SU-DHL-6 (cell line): ENCODE measurements at regions not wholly inside any gene's neighbourhood (a gene's known extent, or its start where the extent isn't known, plus 50 kb on each side); places are given as distances from the start of the nearest gene placed in this dataset.

Experiments
- H2AFZ ChIP-seq: fragments of 200-600 bp; sonication (generic); 2 replicates; pipeline ENCODE4 v1.6.1; 2014; ENCODE audit warnings: low read depth, mild to moderate bottlenecking, moderate library complexity, mixed read lengths, antibody characterized with exemption, low read length; ENCODE audit not compliant: severe bottlenecking
- H3F3A ChIP-seq: fragments of 200-600 bp; shearing (Covaris generic); 2 replicates; pipeline ENCODE4 v1.6.0; 2016; ENCODE audit warnings: antibody characterized with exemption, mild to moderate bottlenecking; ENCODE audit not compliant: insufficient read depth
- H3K27ac ChIP-seq: fragments of 200-600 bp; sonication (generic); 2 replicates; pipeline ENCODE4 v1.5.1; 2016; ENCODE audit warnings: low read depth, mild to moderate bottlenecking, low read length, moderate library complexity, mixed read lengths
- H3K27me3 ChIP-seq: fragments of 200-600 bp; sonication (generic), shearing (Covaris generic); 2 replicates; pipeline ENCODE4 v1.6.0; 2014; ENCODE audit warnings: mild to moderate bottlenecking, low read length
- H3K36me3 ChIP-seq: fragments of 200-600 bp; sonication (generic); 2 replicates; pipeline ENCODE4 v1.6.1; 2014; ENCODE audit warnings: mild to moderate bottlenecking, low read length, mixed read lengths
- H3K4me2 ChIP-seq: fragments of 300-600, 200-600 bp; shearing (Covaris generic), sonication (generic); 2 replicates; pipeline ENCODE4 v1.6.0; 2014; ENCODE audit warnings: low read length, low read depth, mild to moderate bottlenecking; ENCODE audit not compliant: poor library complexity, severe bottlenecking
- H3K4me3 ChIP-seq: fragments of 200-600 bp; sonication (generic); 2 replicates; pipeline ENCODE4 v1.5.1; 2014; ENCODE audit warnings: antibody characterized with exemption, low read length, mild to moderate bottlenecking, mixed read lengths; ENCODE audit not compliant: insufficient read depth, poor library complexity, severe bottlenecking
- H3K79me2 ChIP-seq: fragments of 200-600 bp; sonication (generic); 2 replicates; pipeline ENCODE4 v1.6.1; 2014; ENCODE audit warnings: mild to moderate bottlenecking, low read length, moderate library complexity; ENCODE audit not compliant: insufficient read depth
- H3K9ac ChIP-seq: fragments of 200-600 bp; sonication (generic); 2 replicates; pipeline ENCODE4 v1.7.0; 2014; ENCODE audit warnings: mild to moderate bottlenecking, low read length
- H3K9me2 ChIP-seq: fragments of 200-600 bp; sonication (generic); replicated peaks from 2 replicates; pipeline ENCODE4 v1.6.1; 2014; ENCODE audit warnings: low read length; ENCODE audit not compliant: insufficient read depth
- H3K9me3 ChIP-seq: fragments of 200-600 bp; sonication (generic); 2 replicates; pipeline ENCODE4 v1.6.1; 2014; ENCODE audit warnings: low read length, mixed read lengths; ENCODE audit not compliant: insufficient read depth
- H4K20me1 ChIP-seq: fragments of 200-600 bp; sonication (generic); 2 replicates; pipeline ENCODE4 v1.6.1; 2014; ENCODE audit warnings: low read depth, mild to moderate bottlenecking, antibody characterized with exemption, low read length, moderate library complexity, mixed read lengths
- CTCF ChIP-seq: fragments of 200-600 bp; sonication (generic); IDR thresholded peaks from one replicate; pipeline ENCODE4 v1.5.1; 2017; ENCODE audit warnings: antibody characterized with exemption, mild to moderate bottlenecking, low read length, moderate library complexity; ENCODE audit not compliant: insufficient read depth, poor library complexity, severe bottlenecking
- EZH2phosphoT487 ChIP-seq: fragments of 200-600 bp; sonication (generic), shearing (Covaris generic); conservative IDR thresholded peaks from 2 replicates; pipeline ENCODE4 v1.6.1; 2018; ENCODE audit warnings: mild to moderate bottlenecking, antibody characterized with exemption, low read length, moderate library complexity, mixed read lengths

DNA sequence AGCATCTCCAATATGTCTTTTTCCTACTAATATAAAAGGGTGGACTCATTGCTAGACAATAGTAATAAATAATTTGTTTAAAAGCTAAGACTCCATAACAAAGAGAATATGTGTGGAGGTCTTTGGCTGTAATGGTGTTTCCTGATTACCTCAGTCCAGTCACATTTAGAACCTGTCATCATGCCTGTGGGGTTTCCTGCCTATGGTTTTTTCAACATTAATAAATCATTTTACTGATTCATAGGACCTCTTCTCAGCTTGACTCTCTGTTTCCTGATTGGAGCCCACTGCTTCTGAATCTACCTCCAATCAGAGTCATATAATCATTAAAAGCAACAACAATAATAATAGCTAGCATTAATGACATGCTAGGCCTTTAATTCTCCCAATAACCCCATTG is 52.4 kb upstream of the GNAI1 start:
- H3K4me2 ChIP-seq: no peak overlapping the region
- no peaks in the 10 kb centered on the region for H3K36me3 ChIP-seq
- no peaks in the 10 kb centered on the region for H3K27me3 ChIP-seq
- no peak overlapping the region for H3K4me3 ChIP-seq
- no peak overlapping the region for H3K27ac ChIP-seq
- H3K9me3 ChIP-seq: no peaks in the 10 kb centered on the region; the same call in 1 of the 2 replicates
- no peaks in the 10 kb centered on the region for H3K79me2 ChIP-seq
- H3F3A ChIP-seq: no peaks in the 10 kb centered on the region
- H4K20me1 ChIP-seq: no peaks in the 10 kb centered on the region
- TF ChIP-seq EZH2phosphoT487: no peak
- TF ChIP-seq CTCF: no peak
- H3K9me2 ChIP-seq: no peaks in the 10 kb centered on the region
- no peak overlapping the region for H3K9ac ChIP-seq
- no peak overlapping the region for H2AFZ ChIP-seq

DNA sequence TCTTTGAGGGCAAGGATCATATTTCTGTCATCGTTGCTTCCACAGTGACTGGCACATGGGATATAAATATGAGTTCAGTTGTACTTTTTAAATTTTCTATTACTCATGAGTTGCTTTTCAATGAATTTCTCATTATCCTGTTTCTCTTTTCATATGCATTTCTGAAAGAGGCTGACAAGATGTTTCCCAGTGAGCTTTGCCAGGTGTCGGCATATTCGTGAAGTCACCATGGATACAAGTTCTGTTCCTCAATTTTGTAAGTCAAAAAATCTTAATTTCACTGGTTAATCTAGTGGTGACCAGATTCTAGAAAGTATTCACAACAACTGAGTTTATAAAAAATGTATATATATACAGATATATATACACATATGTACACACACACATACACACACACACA is 55.7 kb upstream of the GNAI1 start:
- Histone ChIP-seq H3K36me3 (no peaks in the 10 kb centered on the region), H3K27me3 (no peaks in the 10 kb centered on the region), H3K4me2 (no peak overlapping the region), H2AFZ (no peak overlapping the region), H3K4me3 (no peak overlapping the region), H3K9me2 (no peaks in the 10 kb centered on the region), H4K20me1 (no peaks in the 10 kb centered on the region), H3K27ac (no peak overlapping the region), H3K9ac (no peak overlapping the region), H3F3A (no peaks in the 10 kb centered on the region), H3K9me3 (no peaks in the 10 kb centered on the region), H3K79me2 (no peaks in the 10 kb centered on the region)
- no peak for TF ChIP-seq CTCF
- TF ChIP-seq EZH2phosphoT487: no peak

- Histone ChIP-seq H3K4me2 (no peak overlapping the region), H3K79me2 (no peaks in the 10 kb centered on the region), H2AFZ (no peak overlapping the region), H3K36me3 (no peaks in the 10 kb centered on the region), H3K27ac (no peak overlapping the region), H3K9me2 (no peaks in the 10 kb centered on the region), H3F3A (no peaks in the 10 kb centered on the region), H3K27me3 (no peaks in the 10 kb centered on the region), H3K9ac (no peak overlapping the region), H3K4me3 (no peak overlapping the region), H4K20me1 (no peaks in the 10 kb centered on the region), H3K9me3 (no peaks in the 10 kb centered on the region)
- no peak for TF ChIP-seq CTCF
- no peak for TF ChIP-seq EZH2phosphoT487
These were observed 56.4 kb upstream of the GNAI1 start for GRCh38 chr7:80078159-80078731.
